HEK293T (cell line): ENCODE measurements at regions not wholly inside any gene's neighbourhood (a gene's known extent, or its start where the extent isn't known, plus 50 kb on each side); places are given as distances from the start of the nearest gene placed in this dataset.

ENCODE experiments used
- CTCF ChIA-PET: fragments of 350-600 bp; formaldehyde crosslinking; extraction: SDS; loops from one replicate; lab custom pipeline; 2021; ENCODE audit warnings: antibody characterized with exemption, inconsistent platforms; lab: Yijun Ruan, JAX
- POLR2A ChIA-PET: fragments of 350-600 bp; formaldehyde crosslinking; extraction: SDS; loops from one replicate; lab custom pipeline; 2020; ENCODE audit warnings: antibody characterized with exemption, inconsistent platforms; lab: Yijun Ruan, JAX
- DNase-seq: peaks from one replicate; pipeline ENCODE4 v3.0.0; 2012; ENCODE audit warnings: mixed read lengths; ENCODE audit errors: extremely low spot score
- ARNT ChIP-seq: fragments of 450-650 bp; IDR thresholded peaks from 2 replicates; pipeline ENCODE4 v1.6.1; 2017; ENCODE audit warnings: mild to moderate bottlenecking
- BHLHE40 ChIP-seq: fragments of 450-650 bp; IDR thresholded peaks from 2 replicates; pipeline ENCODE4 v1.6.1; 2016; ENCODE audit warnings: mild to moderate bottlenecking, moderate library complexity, borderline replicate concordance
- CTBP1 ChIP-seq: fragments of 450-650 bp; IDR thresholded peaks from 2 replicates; pipeline ENCODE4 v1.6.1; 2016; ENCODE audit warnings: borderline replicate concordance
- ELF4 ChIP-seq: fragments of 450-650 bp; IDR thresholded peaks from 2 replicates; pipeline ENCODE4 v1.6.1; 2017; ENCODE audit warnings: antibody characterized with exemption
- FOXA1 ChIP-seq: fragments of 450-650 bp; IDR thresholded peaks from 2 replicates; pipeline ENCODE4 v1.6.1; 2016; ENCODE audit warnings: mild to moderate bottlenecking
- FOXK2 ChIP-seq: fragments of 450-650 bp; IDR thresholded peaks from 2 replicates; pipeline ENCODE4 v1.6.1; 2016; ENCODE audit warnings: mild to moderate bottlenecking
- FOXM1 ChIP-seq: fragments of 450-650 bp; IDR thresholded peaks from 2 replicates; pipeline ENCODE4 v1.6.1; 2017; ENCODE audit warnings: mild to moderate bottlenecking, borderline replicate concordance
- HDGF ChIP-seq: fragments of 450-650 bp; IDR thresholded peaks from 2 replicates; pipeline ENCODE4 v1.6.1; 2017; ENCODE audit warnings: antibody characterized with exemption, borderline replicate concordance
- L3MBTL2 ChIP-seq: fragments of 450-650 bp; conservative IDR thresholded peaks from 2 replicates; pipeline ENCODE4 v1.6.1; 2016; ENCODE audit warnings: mild to moderate bottlenecking
- LEF1 ChIP-seq: fragments of 450-650 bp; IDR thresholded peaks from 2 replicates; pipeline ENCODE4 v1.6.1; 2017; ENCODE audit warnings: mild to moderate bottlenecking, borderline replicate concordance
- NFRKB ChIP-seq: fragments of 450-650 bp; IDR thresholded peaks from 2 replicates; pipeline ENCODE4 v1.6.1; 2016; ENCODE audit warnings: mild to moderate bottlenecking, moderate library complexity
- SP1 ChIP-seq: fragments of 450-650 bp; IDR thresholded peaks from 2 replicates; pipeline ENCODE4 v1.6.1; 2017
- SUZ12 ChIP-seq: fragments of 450-650 bp; IDR thresholded peaks from 2 replicates; pipeline ENCODE4 v1.6.1; 2016; ENCODE audit warnings: mild to moderate bottlenecking
- TARDBP ChIP-seq: fragments of 450-650 bp; IDR thresholded peaks from 2 replicates; pipeline ENCODE4 v1.6.1; 2016
- ZNF384 ChIP-seq: fragments of 450-650 bp; IDR thresholded peaks from 2 replicates; pipeline ENCODE4 v1.6.1; 2016
- TF ChIP-seq, protein P1 (sequence below): fragments of 450-650 bp; IDR thresholded peaks from 2 replicates; pipeline ENCODE4 v1.6.1; 2016

DNA sequence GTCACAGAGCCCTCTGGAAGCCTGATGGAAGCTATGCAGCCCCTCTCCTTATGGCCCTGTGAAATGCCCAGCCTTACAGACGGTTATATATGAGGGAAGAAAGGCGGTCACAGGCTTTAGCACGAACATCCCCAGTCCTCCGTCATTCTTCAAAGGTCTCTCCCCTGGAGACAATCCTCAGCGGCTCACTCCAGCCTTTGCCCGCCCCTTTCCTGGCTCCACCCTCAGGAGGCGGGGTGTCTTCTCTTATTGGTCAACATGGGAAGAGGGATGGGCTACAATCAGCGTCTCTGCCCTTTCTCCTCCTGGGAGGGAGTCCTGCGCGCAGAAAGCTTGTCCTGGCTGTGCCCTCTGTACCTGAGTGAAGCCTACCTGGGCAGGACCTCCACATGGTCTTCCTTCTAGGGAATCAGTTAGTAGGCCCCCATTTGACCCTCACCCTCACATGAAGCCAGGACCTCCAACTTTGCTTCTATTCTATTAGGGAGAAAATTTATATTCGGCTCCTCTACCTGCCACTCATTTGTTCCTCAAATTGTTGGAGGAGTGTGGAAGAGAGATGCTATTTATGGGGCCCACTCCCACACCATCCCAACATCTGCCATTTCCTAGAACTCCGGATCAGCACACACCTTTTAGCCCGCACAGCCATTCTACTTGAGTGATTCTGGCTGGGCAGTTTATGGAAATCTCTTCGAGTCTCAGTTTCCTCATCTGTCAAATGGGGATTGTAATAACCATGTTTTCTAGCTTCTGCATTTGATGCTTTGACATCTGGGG is 112.9 kb upstream of the SLC6A11 start:
- POLR2A ChIA-PET, result no interaction called here
- peak; percentile 86 for DNase-seq
- no peak for TF ChIP-seq HDGF
- TF ChIP-seq NFRKB, result no peak
- no peak for TF ChIP-seq ZNF384
- TF ChIP-seq FOXK2, result no peak
- TF ChIP-seq FOXM1, result no peak
- no peak for TF ChIP-seq L3MBTL2
- TF ChIP-seq FOXA1, result no peak
- TF ChIP-seq SP1, result no peak
- TF ChIP-seq, protein P1, sequence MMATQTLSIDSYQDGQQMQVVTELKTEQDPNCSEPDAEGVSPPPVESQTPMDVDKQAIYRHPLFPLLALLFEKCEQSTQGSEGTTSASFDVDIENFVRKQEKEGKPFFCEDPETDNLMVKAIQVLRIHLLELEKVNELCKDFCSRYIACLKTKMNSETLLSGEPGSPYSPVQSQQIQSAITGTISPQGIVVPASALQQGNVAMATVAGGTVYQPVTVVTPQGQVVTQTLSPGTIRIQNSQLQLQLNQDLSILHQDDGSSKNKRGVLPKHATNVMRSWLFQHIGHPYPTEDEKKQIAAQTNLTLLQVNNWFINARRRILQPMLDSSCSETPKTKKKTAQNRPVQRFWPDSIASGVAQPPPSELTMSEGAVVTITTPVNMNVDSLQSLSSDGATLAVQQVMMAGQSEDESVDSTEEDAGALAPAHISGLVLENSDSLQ, result no peak
- TF ChIP-seq ELF4, result no peak
- CTCF ChIA-PET, result no interaction called here

DNA sequence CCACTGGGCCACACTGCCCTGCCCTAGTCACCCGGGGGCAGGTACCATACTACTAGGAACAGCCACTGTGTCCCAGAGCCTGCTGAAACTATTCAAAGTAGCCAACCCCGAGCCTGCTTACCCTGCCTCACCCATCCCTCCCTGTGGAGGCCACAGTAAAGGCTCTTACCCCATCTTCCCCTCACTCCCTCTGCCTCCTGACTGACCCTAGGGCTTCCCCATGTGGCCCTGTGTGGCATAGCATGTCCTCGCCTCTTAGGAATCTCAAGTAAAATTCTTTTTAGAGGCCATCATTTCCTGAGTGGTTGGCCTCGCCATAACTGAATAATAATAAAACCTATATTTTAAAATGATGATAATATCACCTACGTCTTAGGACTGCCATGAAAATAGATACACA is 112.2 kb upstream of the SLC6A11 start:
- DNase-seq, result peak; percentile 27
- TF ChIP-seq TARDBP, result no peak
- TF ChIP-seq ELF4, result no peak
- no peak for TF ChIP-seq NFRKB
- TF ChIP-seq FOXK2, result no peak
- TF ChIP-seq FOXA1, result no peak
- TF ChIP-seq ARNT, result no peak
- TF ChIP-seq BHLHE40, result no peak
- no peak for TF ChIP-seq SUZ12
- TF ChIP-seq ZNF384, result no peak
- no peak for TF ChIP-seq CTBP1
- TF ChIP-seq, protein P1, result no peak
- TF ChIP-seq L3MBTL2, result no peak
- TF ChIP-seq SP1, result no peak
- TF ChIP-seq FOXM1, result no peak
- no peak for TF ChIP-seq LEF1
- TF ChIP-seq HDGF, result no peak
- CTCF ChIA-PET, result interaction anchor here (0.8 kb wide), 1 partner anchor 364 kb away, joined by 3 read pairs; no protein-coding TSS in a partner anchor
- POLR2A ChIA-PET, result no interaction called here

DNA sequence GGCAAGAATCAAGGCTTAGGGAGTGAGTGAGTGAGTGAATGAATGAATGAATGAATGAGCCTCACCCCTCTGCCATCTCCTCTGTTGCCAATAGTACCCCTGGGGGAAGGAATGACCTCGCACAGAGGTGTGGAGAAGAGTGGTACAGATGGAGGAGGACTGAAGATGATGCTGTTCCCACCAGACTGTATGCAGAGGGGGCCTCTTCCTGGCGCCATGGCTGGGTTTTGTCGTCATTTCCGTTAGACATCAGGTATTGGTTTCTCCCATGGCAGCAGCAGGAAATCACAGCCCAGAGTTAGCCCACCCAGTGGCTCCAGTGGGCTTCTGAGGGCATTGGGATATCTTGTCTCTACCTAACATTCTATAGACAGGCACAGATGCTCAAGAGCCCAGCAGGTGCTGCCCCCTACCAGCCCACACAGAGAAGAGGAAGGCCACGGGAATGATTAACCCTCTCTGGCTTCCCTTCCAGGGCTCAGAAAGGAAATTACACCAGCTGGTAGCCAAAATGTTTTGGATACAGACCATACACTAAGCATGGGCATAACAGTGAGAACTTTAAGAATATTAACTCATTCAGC is 109.8 kb upstream of the SLC6A11 start:
- no peak for DNase-seq
- POLR2A ChIA-PET, result no interaction called here
- CTCF ChIA-PET, result no interaction called here
- TF ChIP-seq ZNF384, result no peak
- no peak for TF ChIP-seq CTBP1
- TF ChIP-seq, protein P1, result no peak
- no peak for TF ChIP-seq L3MBTL2
- TF ChIP-seq ARNT, result no peak
- TF ChIP-seq LEF1, result no peak
- TF ChIP-seq TARDBP, result no peak
- no peak for TF ChIP-seq SP1
- TF ChIP-seq NFRKB, result no peak
- no peak for TF ChIP-seq SUZ12

DNA sequence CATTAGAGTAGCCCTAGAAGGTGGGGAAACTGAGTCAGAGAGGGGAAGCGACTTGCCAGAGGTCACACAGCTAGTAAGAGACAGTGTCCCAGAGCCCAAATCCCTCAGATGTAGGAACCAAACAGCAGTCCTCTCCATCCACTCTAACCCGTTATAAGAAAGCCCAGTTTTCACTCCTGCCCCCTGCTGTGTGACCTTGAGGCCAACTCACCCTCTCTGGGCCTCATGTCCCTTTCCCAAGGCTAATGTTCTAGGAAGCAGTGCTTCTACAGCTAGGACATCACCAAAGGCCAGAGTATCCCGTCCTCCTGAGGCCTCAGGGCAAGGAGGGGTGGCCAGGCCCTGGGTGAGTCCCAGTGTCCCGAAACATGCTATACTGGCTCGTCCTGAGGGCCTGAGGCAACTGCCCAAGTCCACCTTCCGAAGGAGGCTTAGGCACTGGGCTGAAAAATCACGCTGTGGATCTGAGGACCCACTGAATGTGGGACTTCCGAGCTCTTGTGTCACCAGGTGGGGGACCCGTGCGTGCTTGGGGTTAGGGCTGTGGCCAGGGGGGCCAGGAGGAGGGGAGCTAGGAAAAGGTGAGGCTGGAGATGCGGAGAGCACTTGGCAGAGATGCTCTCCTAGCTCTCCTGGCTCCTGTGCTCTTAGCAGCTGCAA is 109.2 kb upstream of the SLC6A11 start:
- TF ChIP-seq TARDBP, result no peak
- TF ChIP-seq ARNT, result no peak
- TF ChIP-seq CTBP1, result no peak
- ChIA-PET POLR2A (no interaction called here), CTCF (no interaction called here)
- no peak for DNase-seq

DNA sequence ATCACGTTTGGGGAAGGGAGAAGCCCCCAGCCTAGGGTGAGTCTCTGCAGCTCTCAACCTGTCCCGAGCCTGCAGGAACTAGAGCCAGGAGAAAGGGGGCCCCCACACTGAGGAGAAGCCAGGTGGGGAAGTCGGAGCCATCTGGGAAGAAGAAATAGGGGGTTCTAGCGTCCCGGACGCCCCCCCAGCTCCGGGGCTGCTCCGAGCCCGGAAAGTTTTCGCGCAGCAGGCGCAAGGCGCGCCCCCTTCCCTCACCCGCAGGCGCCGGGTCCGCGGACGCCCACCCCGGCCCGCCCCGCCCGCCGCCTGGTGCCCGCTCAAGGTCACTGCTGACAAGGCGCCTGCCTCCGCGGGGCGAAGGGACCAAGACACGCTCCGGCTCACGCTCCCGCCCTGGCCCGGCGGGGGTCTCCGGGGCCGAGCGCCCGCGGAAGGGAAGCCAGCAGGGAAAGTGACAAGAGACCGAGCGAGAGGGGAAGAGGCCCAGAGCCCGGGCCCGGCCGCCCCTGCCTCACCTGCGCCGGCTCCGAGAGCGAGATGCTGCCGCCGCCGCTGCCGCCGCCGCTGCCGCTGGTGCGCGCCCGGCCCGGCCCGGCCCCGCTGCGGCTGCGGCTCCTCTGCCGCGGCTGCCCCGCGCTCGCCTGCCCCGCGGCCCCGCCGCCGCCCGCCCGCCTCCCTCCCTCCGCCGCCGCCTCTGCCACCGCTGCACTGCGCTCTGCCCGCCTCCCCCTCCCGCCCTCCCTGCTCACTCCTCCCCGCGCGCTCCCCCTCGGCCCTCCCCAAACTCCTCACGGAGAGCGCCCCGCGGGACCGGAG is 108.4 kb upstream of the SLC6A11 start:
- TF ChIP-seq FOXK2 (no peak), BHLHE40 (no peak), L3MBTL2 (no peak), ARNT (no peak), CTBP1 (no peak), NFRKB (no peak), HDGF (no peak), FOXM1 (no peak), LEF1 (no peak), TARDBP (no peak), SP1 (no peak), SUZ12 (no peak), ZNF384 (no peak), ELF4 (no peak), FOXA1 (no peak)
- TF ChIP-seq, protein P1, result no peak
- POLR2A ChIA-PET, result no interaction called here
- CTCF ChIA-PET, result no interaction called here
- DNase-seq, result peak; percentile 38
